NB4 (cell line): ENCODE measurements at regions not wholly inside any gene's neighbourhood (a gene's known extent, or its start where the extent isn't known, plus 50 kb on each side); places are given as distances from the start of the nearest gene placed in this dataset.

Experiments used
- CTCF ChIP-seq: IDR thresholded peaks from one replicate; pipeline ENCODE4 v1.5.1; 2012; ENCODE audit warnings: low read depth, low read length
- POLR2A ChIP-seq: IDR thresholded peaks from 2 replicates; pipeline ENCODE4 v1.6.1; 2011; ENCODE audit warnings: mild to moderate bottlenecking; ENCODE audit not compliant: insufficient read length; ENCODE audit errors: extremely low read depth
- TF ChIP-seq, protein P1 (sequence below): IDR thresholded peaks from 2 replicates; pipeline ENCODE4 v1.6.1; 2011; ENCODE audit warnings: low read depth, low read length

DNA sequence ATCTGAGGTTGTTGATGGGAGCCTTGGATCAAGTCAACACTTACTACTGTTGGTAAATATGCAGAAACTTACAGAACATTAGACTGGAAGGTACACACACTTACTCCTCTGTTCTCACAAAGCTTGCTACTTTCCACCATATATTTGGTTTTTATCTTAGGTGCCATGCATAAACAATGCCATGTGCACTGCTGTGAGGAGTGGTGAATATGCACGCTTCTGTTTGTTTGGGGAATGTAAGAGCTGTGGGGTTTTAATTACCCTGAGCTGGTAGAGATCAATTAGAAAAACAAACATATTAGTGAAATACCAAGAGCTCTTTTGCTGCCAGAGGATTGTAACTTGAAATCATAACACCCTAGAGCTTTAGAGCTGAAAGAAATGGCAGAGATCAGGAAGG lies 79.8 kb upstream of the ARID5B start:
- TF ChIP-seq CTCF (no peak), POLR2A (no peak)
- TF ChIP-seq, protein P1, sequence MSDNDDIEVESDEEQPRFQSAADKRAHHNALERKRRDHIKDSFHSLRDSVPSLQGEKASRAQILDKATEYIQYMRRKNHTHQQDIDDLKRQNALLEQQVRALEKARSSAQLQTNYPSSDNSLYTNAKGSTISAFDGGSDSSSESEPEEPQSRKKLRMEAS, result no peak
